Right atrium auricular region (tissue), 2 donors: ENCODE measurements at regions not wholly inside any gene's neighbourhood (a gene's known extent, or its start where the extent isn't known, plus 50 kb on each side); places are given as distances from the start of the nearest gene placed in this dataset.

Source experiments
- DNase-seq: peaks from one replicate; pipeline ENCODE4 v3.0.0-alpha.2; 2019; ENCODE audit warnings: low spot score
- H3K27ac ChIP-seq, 2 donors: fragments of 200-600 bp; sonication (generic); 1 replicate in 1 of 2; 2 replicates in 1 of 2; pipeline ENCODE4 v1.5.1; 2016 to 2019
- H3K27me3 ChIP-seq, 2 donors: fragments of 200-600 bp; sonication (generic); one replicate each; pipeline versions ENCODE4 v1.5.1 to v1.6.0; 2017 to 2019
- H3K36me3 ChIP-seq: fragments of 200-600 bp; sonication (generic); one replicate; pipeline ENCODE4 v1.5.1; 2016
- H3K4me1 ChIP-seq, 2 donors: fragments of 200-600 bp; sonication (generic); one replicate each; pipeline versions ENCODE4 v1.5.1 to v1.6.0; 2017 to 2019
- H3K4me3 ChIP-seq, 2 donors: fragments of 200-600 bp; sonication (generic); 1 replicate in 1 of 2; 2 replicates in 1 of 2; pipeline ENCODE4 v1.5.1; 2017 to 2019; ENCODE audit warnings: mild to moderate bottlenecking in 1 of 2, moderate library complexity in 1 of 2
- H3K9me3 ChIP-seq, 2 donors: fragments of 200-600 bp; sonication (generic); one replicate each; pipeline ENCODE4 v1.5.1; 2019
- CTCF ChIP-seq, 2 donors: fragments of 200-600 bp; sonication (generic); IDR thresholded peaks; one replicate each; pipeline ENCODE4 v1.5.1; 2019; ENCODE audit warnings: antibody characterized with exemption in 2 of 2

DNA sequence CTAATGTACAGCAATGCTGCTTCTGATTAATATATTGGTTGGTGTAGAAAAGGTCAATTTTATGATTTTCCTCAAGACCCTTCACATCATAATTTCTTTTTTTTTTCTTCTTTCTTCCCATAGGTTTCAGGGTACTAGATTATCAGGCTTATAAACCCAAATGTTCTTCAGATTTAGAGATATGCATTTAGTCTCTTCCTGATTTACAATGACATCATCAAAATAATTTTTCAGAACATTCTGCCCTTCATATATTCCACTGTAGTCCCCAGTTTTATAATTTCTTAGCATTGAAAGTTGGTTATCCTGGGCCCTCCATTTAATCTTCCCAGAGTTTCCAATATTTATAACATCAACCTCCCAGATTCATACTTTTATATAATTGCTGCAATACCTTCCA is 226.7 kb upstream of the LRFN5 start:
- TF ChIP-seq CTCF (IDR thresholded peaks at IDR 0.05), result no peak
- no peak for DNase-seq
- Histone ChIP-seq H3K9me3 (no peaks in the 10 kb centered on the region), H3K4me1 (no peaks in the 10 kb centered on the region), H3K27me3 (no peaks in the 10 kb centered on the region), H3K4me3 (no peak overlapping the region), H3K27ac (no peak overlapping the region), H3K36me3 (no peaks in the 10 kb centered on the region)

GRCh38 chr14:41378526-41378925 is 228.2 kb upstream of the LRFN5 start:
- no peak for TF ChIP-seq CTCF (IDR thresholded peaks at IDR 0.05)
- Histone ChIP-seq H3K9me3 (no peaks in the 10 kb centered on the region), H3K27me3 (no peaks in the 10 kb centered on the region), H3K4me1 (no peaks in the 10 kb centered on the region), H3K36me3 (no peaks in the 10 kb centered on the region), H3K27ac (no peak overlapping the region), H3K4me3 (no peak overlapping the region)
- no peak for DNase-seq

- TF ChIP-seq CTCF (IDR thresholded peaks at IDR 0.05), result no peak
- no peak for DNase-seq
- Histone ChIP-seq H3K4me1 (no peaks in the 10 kb centered on the region), H3K27me3 (no peaks in the 10 kb centered on the region), H3K9me3 (no peaks in the 10 kb centered on the region), H3K36me3 (no peaks in the 10 kb centered on the region), H3K4me3 (no peak overlapping the region), H3K27ac (no peak overlapping the region)
Observed at GRCh38 chr14:41377932-41378331, 228.7 kb upstream of the LRFN5 start.

GRCh38 chr14:41374092-41374491 is 232.6 kb upstream of the LRFN5 start:
- Histone ChIP-seq H3K4me1 (no peaks in the 10 kb centered on the region), H3K4me3 (no peak overlapping the region), H3K9me3 (peaks cover 0 to 6% of the 10 kb centered on the region in 2 donors), H3K27ac (no peak overlapping the region), H3K27me3 (no peaks in the 10 kb centered on the region), H3K36me3 (no peaks in the 10 kb centered on the region)
- TF ChIP-seq CTCF (IDR thresholded peaks at IDR 0.05), result no peak
- no peak for DNase-seq

GRCh38 chr14:41362139-41362538 is 244.5 kb upstream of the LRFN5 start:
- DNase-seq, result no peak
- Histone ChIP-seq H3K27me3 (no peaks in the 10 kb centered on the region), H3K4me1 (no peaks in the 10 kb centered on the region), H3K27ac (no peak overlapping the region), H3K9me3 (no peaks in the 10 kb centered on the region), H3K36me3 (no peaks in the 10 kb centered on the region), H3K4me3 (no peak overlapping the region)
- TF ChIP-seq CTCF (IDR thresholded peaks at IDR 0.05), result no peak

- DNase-seq, result no peak
- Histone ChIP-seq H3K4me1 (no peaks in the 10 kb centered on the region), H3K9me3 (no peaks in the 10 kb centered on the region), H3K27me3 (no peaks in the 10 kb centered on the region), H3K4me3 (no peak overlapping the region), H3K27ac (no peak overlapping the region), H3K36me3 (no peaks in the 10 kb centered on the region)
- TF ChIP-seq CTCF (IDR thresholded peaks at IDR 0.05), result no peak
Observed at GRCh38 chr14:41360126-41360525, 246.6 kb upstream of the LRFN5 start.
